ENCODE measurements at regions not wholly inside any gene's neighbourhood (a gene's known extent, or its start where the extent isn't known, plus 50 kb on each side); places are given as distances from the start of the nearest gene placed in this dataset.

- DNase-seq (ENCODE audit: low spot score): no peak
- H3K27me3 Mint-ChIP-seq (ENCODE audit: low read depth): no peaks in the 10 kb centered on the region
- no peaks in the 10 kb centered on the region for H3K36me3 Mint-ChIP-seq (ENCODE audit: low read depth)
- H3K9me3 Mint-ChIP-seq: peaks cover 15% of the 10 kb centered on the region
- H3K27ac Mint-ChIP-seq: no peak overlapping the region
- intact Hi-C loops (cut with micrococcal nuclease): no loop called here
- H3K4me3 Mint-ChIP-seq (ENCODE audit: low read depth): no peak overlapping the region
- no peaks in the 10 kb centered on the region for H3K4me1 Mint-ChIP-seq (ENCODE audit: low read depth)
These were observed 765.5 kb downstream of the VGLL3 start for GRCh38 chr3:86225461-86225860.

GRCh38 chr3:86221601-86222000, 769.3 kb downstream of the VGLL3 start:
- DNase-seq (ENCODE audit: low spot score): no peak
- intact Hi-C loops (cut with micrococcal nuclease): no loop called here
- Mint-ChIP-seq H3K27me3 (ENCODE audit: low read depth) (no peaks in the 10 kb centered on the region), H3K36me3 (ENCODE audit: low read depth) (no peaks in the 10 kb centered on the region), H3K4me3 (ENCODE audit: low read depth) (no peak overlapping the region), H3K4me1 (ENCODE audit: low read depth) (no peaks in the 10 kb centered on the region), H3K27ac (no peak overlapping the region), H3K9me3 (peaks cover 20% of the 10 kb centered on the region)

- H3K27me3 Mint-ChIP-seq (ENCODE audit: low read depth): no peaks in the 10 kb centered on the region
- no peak overlapping the region for H3K4me3 Mint-ChIP-seq (ENCODE audit: low read depth)
- intact Hi-C loops (cut with micrococcal nuclease): no loop called here
- no peaks in the 10 kb centered on the region for H3K36me3 Mint-ChIP-seq (ENCODE audit: low read depth)
- H3K4me1 Mint-ChIP-seq (ENCODE audit: low read depth): no peaks in the 10 kb centered on the region
- peaks cover 9% of the 10 kb centered on the region for H3K9me3 Mint-ChIP-seq
- no peak for DNase-seq (ENCODE audit: low spot score)
- H3K27ac Mint-ChIP-seq: no peak overlapping the region
These were observed 782.2 kb downstream of the VGLL3 start for GRCh38 chr3:86208772-86209171.

- Mint-ChIP-seq H3K27me3 (ENCODE audit: low read depth) (no peaks in the 10 kb centered on the region), H3K4me1 (ENCODE audit: low read depth) (no peaks in the 10 kb centered on the region), H3K4me3 (ENCODE audit: low read depth) (no peak overlapping the region), H3K36me3 (ENCODE audit: low read depth) (no peaks in the 10 kb centered on the region), H3K27ac (no peak overlapping the region), H3K9me3 (peaks cover 43% of the 10 kb centered on the region)
- intact Hi-C loops (cut with micrococcal nuclease): no loop called here
- DNase-seq (ENCODE audit: low spot score): no peak
These were observed 808.3 kb downstream of the VGLL3 start for GRCh38 chr3:86182606-86183005.

GRCh38 chr3:86180696-86181095, 810.3 kb downstream of the VGLL3 start:
- Mint-ChIP-seq H3K36me3 (ENCODE audit: low read depth) (no peaks in the 10 kb centered on the region), H3K27me3 (ENCODE audit: low read depth) (no peaks in the 10 kb centered on the region), H3K9me3 (peaks cover 25% of the 10 kb centered on the region), H3K27ac (no peak overlapping the region), H3K4me1 (ENCODE audit: low read depth) (no peaks in the 10 kb centered on the region), H3K4me3 (ENCODE audit: low read depth) (no peak overlapping the region)
- intact Hi-C loops (cut with micrococcal nuclease): no loop called here
- no peak for DNase-seq (ENCODE audit: low spot score)

GRCh38 chr3:86178095-86178494, 812.9 kb downstream of the VGLL3 start:
- Mint-ChIP-seq H3K27ac (no peak overlapping the region), H3K9me3 (peaks cover 13% of the 10 kb centered on the region), H3K36me3 (ENCODE audit: low read depth) (no peaks in the 10 kb centered on the region), H3K27me3 (ENCODE audit: low read depth) (no peaks in the 10 kb centered on the region), H3K4me1 (ENCODE audit: low read depth) (no peaks in the 10 kb centered on the region), H3K4me3 (ENCODE audit: low read depth) (no peak overlapping the region)
- intact Hi-C loops (cut with micrococcal nuclease): no loop called here
- DNase-seq (ENCODE audit: low spot score): no peak

GRCh38 chr3:86176445-86176784, 814.5 kb downstream of the VGLL3 start:
- intact Hi-C loops (cut with micrococcal nuclease): no loop called here
- no peaks in the 10 kb centered on the region for H3K27me3 Mint-ChIP-seq (ENCODE audit: low read depth)
- H3K36me3 Mint-ChIP-seq (ENCODE audit: low read depth): no peaks in the 10 kb centered on the region
- H3K27ac Mint-ChIP-seq: no peak overlapping the region
- DNase-seq (ENCODE audit: low spot score): no peak
- peaks cover 14% of the 10 kb centered on the region for H3K9me3 Mint-ChIP-seq
- no peaks in the 10 kb centered on the region for H3K4me1 Mint-ChIP-seq (ENCODE audit: low read depth)
- H3K4me3 Mint-ChIP-seq (ENCODE audit: low read depth): no peak overlapping the region

- no peaks in the 10 kb centered on the region for H3K4me1 Mint-ChIP-seq (ENCODE audit: low read depth)
- no peaks in the 10 kb centered on the region for H3K36me3 Mint-ChIP-seq (ENCODE audit: low read depth)
- intact Hi-C loops (cut with micrococcal nuclease): no loop called here
- no peak for DNase-seq (ENCODE audit: low spot score)
- peaks cover 11% of the 10 kb centered on the region for H3K9me3 Mint-ChIP-seq
- H3K27ac Mint-ChIP-seq: no peak overlapping the region
- no peak overlapping the region for H3K4me3 Mint-ChIP-seq (ENCODE audit: low read depth)
- no peaks in the 10 kb centered on the region for H3K27me3 Mint-ChIP-seq (ENCODE audit: low read depth)
These were observed 815.1 kb downstream of the VGLL3 start for GRCh38 chr3:86175593-86176444.

- H3K27me3 Mint-ChIP-seq (ENCODE audit: low read depth): no peaks in the 10 kb centered on the region
- no peak overlapping the region for H3K27ac Mint-ChIP-seq
- DNase-seq (ENCODE audit: low spot score): no peak
- H3K4me1 Mint-ChIP-seq (ENCODE audit: low read depth): no peaks in the 10 kb centered on the region
- intact Hi-C loops (cut with micrococcal nuclease): no loop called here
- no peak overlapping the region for H3K4me3 Mint-ChIP-seq (ENCODE audit: low read depth)
- H3K36me3 Mint-ChIP-seq (ENCODE audit: low read depth): no peaks in the 10 kb centered on the region
- peaks cover 7% of the 10 kb centered on the region for H3K9me3 Mint-ChIP-seq
These were observed 815.9 kb downstream of the VGLL3 start for GRCh38 chr3:86175051-86175536.

- peaks cover 7% of the 10 kb centered on the region for H3K9me3 Mint-ChIP-seq
- no peaks in the 10 kb centered on the region for H3K27me3 Mint-ChIP-seq (ENCODE audit: low read depth)
- intact Hi-C loops (cut with micrococcal nuclease): no loop called here
- no peaks in the 10 kb centered on the region for H3K36me3 Mint-ChIP-seq (ENCODE audit: low read depth)
- H3K4me1 Mint-ChIP-seq (ENCODE audit: low read depth): no peaks in the 10 kb centered on the region
- no peak for DNase-seq (ENCODE audit: low spot score)
- H3K27ac Mint-ChIP-seq: no peak overlapping the region
- H3K4me3 Mint-ChIP-seq (ENCODE audit: low read depth): no peak overlapping the region
These were observed 817.5 kb downstream of the VGLL3 start for GRCh38 chr3:86173401-86173800.

GRCh38 chr3:86168512-86168911, 822.4 kb downstream of the VGLL3 start:
- no peaks in the 10 kb centered on the region for H3K4me1 Mint-ChIP-seq (ENCODE audit: low read depth)

GRCh38 chr3:86162521-86162920, 828.4 kb downstream of the VGLL3 start:
- Mint-ChIP-seq H3K9me3 (peaks cover 11% of the 10 kb centered on the region), H3K27me3 (ENCODE audit: low read depth) (no peaks in the 10 kb centered on the region), H3K4me1 (ENCODE audit: low read depth) (no peaks in the 10 kb centered on the region), H3K36me3 (ENCODE audit: low read depth) (no peaks in the 10 kb centered on the region), H3K27ac (no peak overlapping the region), H3K4me3 (ENCODE audit: low read depth) (no peak overlapping the region)
- intact Hi-C loops (cut with micrococcal nuclease): no loop called here
- DNase-seq (ENCODE audit: low spot score): no peak

More at GRCh38 chr3:86168512-86168911, 822.4 kb downstream of the VGLL3 start:
- no peak overlapping the region for H3K27ac Mint-ChIP-seq
- H3K27me3 Mint-ChIP-seq (ENCODE audit: low read depth): no peaks in the 10 kb centered on the region
- H3K36me3 Mint-ChIP-seq (ENCODE audit: low read depth): no peaks in the 10 kb centered on the region
- no peak for DNase-seq (ENCODE audit: low spot score)
- H3K9me3 Mint-ChIP-seq: peaks cover 4% of the 10 kb centered on the region
- intact Hi-C loops (cut with micrococcal nuclease): no loop called here
- no peak overlapping the region for H3K4me3 Mint-ChIP-seq (ENCODE audit: low read depth)

GRCh38 chr3:86161493-86161892, 829.5 kb downstream of the VGLL3 start:
- H3K4me3 Mint-ChIP-seq (ENCODE audit: low read depth): no peak overlapping the region
- H3K36me3 Mint-ChIP-seq (ENCODE audit: low read depth): no peaks in the 10 kb centered on the region
- H3K9me3 Mint-ChIP-seq: peaks cover 11% of the 10 kb centered on the region
- intact Hi-C loops (cut with micrococcal nuclease): no loop called here
- no peaks in the 10 kb centered on the region for H3K27me3 Mint-ChIP-seq (ENCODE audit: low read depth)
- H3K4me1 Mint-ChIP-seq (ENCODE audit: low read depth): no peaks in the 10 kb centered on the region
- no peak overlapping the region for H3K27ac Mint-ChIP-seq
- no peak for DNase-seq (ENCODE audit: low spot score)

All from activated T-helper 2 cell treated with anti-CD3 and anti-CD28 coated beads, Interferon-gamma antibody, Interleukin-2, Interleukin-4, amounts not matched to agents 10 μg/mL and 5 μg/mL and 100 μg/mL, durations not matched to agents 14 hours and 24 hours and 36 hours (primary cell).